SK-N-SH treated with all-trans-retinoic acid at 6 μM for 48 hours (cell line): ENCODE measurements at regions not wholly inside any gene's neighbourhood (a gene's known extent, or its start where the extent isn't known, plus 50 kb on each side); places are given as distances from the start of the nearest gene placed in this dataset.

Experiments
- ARNTL ChIP-seq: fragments of 450-650 bp; formaldehyde crosslinking; IDR thresholded peaks from 2 replicates; pipeline ENCODE4 v1.5.0; 2020; ENCODE audit warnings: low read depth, mild to moderate bottlenecking, moderate library complexity, borderline replicate concordance
- CSDC2 ChIP-seq: fragments of 250-450 bp; sonication (Bioruptor Pico); IDR thresholded peaks from 2 replicates; pipeline ENCODE4 v1.5.0; 2020; ENCODE audit warnings: mild to moderate bottlenecking, moderate library complexity
- CSRNP3 ChIP-seq: fragments of 250-450 bp; sonication (Bioruptor Pico); IDR thresholded peaks from 2 replicates; pipeline ENCODE4 v1.5.1; 2021; ENCODE audit warnings: mild to moderate bottlenecking, moderate library complexity
- PPARA ChIP-seq: fragments of 250-450 bp; sonication (Bioruptor Pico); IDR thresholded peaks from 2 replicates; pipeline ENCODE4 v1.5.0; 2020; ENCODE audit warnings: mild to moderate bottlenecking, borderline replicate concordance
- TSHZ2 ChIP-seq: fragments of 250-450 bp; sonication (Bioruptor Pico); IDR thresholded peaks from 2 replicates; pipeline ENCODE4 v1.5.0; 2020; ENCODE audit warnings: mild to moderate bottlenecking, moderate library complexity

GRCh38 chr5:117347280-117347679 lies 772.7 kb upstream of the SEMA6A start:
- TF ChIP-seq ARNTL (CRISPR knock-in tag) (no peak), TSHZ2 (CRISPR knock-in tag) (no peak), CSDC2 (CRISPR knock-in tag) (no peak), PPARA (no peak), CSRNP3 (CRISPR knock-in tag) (no peak)
